GM20000 (cell line): ENCODE measurements at regions not wholly inside any gene's neighbourhood (a gene's known extent, or its start where the extent isn't known, plus 50 kb on each side); places are given as distances from the start of the nearest gene placed in this dataset.

ENCODE experiments used
- DNase-seq: peaks from one replicate; pipeline ENCODE4 v3.0.0; 2012; ENCODE audit warnings: low spot score
- CTCF ChIP-seq: IDR thresholded peaks from 2 replicates; pipeline ENCODE4 v1.5.1; 2012; ENCODE audit warnings: mild to moderate bottlenecking, control low read depth; ENCODE audit errors: extremely low read depth, missing control alignments

GRCh38 chr4:8775121-8775520, 96.5 kb downstream of the HMX1 start:
- TF ChIP-seq CTCF, result no peak
- no peak for DNase-seq

DNA sequence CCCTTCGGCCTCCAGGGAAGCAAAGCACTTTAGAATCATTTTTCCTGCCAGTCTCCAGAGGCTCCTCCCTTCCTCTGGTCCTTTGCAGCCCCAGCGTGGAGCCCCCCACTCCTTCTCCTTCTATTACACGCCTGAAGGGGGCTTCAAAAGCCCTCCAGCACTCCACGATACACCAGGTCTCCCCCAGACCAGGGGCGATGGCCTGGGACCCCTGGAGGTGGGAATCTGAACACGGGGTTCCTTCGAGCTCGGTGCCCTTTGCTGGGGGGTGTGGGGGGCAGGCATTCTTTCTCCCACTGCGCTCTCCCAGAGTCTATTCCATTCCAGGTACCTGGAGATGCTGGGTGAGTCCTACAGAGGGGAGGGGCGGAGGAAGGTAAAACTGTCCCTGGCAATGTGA, 97.6 kb downstream of the HMX1 start:
- DNase-seq, result no peak
- TF ChIP-seq CTCF, result no peak

GRCh38 chr4:8773124-8773931, 98.3 kb downstream of the HMX1 start:
- no peak for TF ChIP-seq CTCF
- no peak for DNase-seq

DNA sequence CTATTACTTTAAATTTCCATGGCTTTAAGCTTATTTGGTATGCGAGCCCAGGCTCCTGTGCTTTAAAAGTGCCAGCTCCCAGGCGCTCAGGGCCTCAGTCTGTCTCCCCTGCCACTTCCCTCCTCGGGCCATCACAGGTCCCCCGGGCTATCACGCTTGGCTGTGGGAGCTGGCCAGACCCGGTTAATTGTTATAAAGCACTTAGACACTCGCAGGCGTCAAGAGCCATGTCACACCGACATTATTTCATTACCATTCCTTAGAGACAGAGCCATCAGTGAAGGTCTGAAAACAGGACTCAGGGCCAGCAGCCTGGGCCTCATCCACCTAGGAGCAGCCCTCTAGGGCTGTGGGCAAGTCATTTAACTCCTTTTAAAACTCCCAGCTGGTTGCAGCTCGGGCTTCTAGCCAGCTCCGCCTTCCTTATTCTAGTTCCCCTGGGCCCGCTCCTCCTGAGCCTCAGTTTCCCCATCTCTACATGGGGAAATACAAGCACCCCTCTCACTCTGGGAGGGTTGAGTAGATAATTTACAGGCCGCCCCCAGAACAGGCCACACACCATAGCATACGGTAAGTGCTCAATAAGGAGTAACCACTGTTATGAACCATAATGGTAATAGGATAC, 99.0 kb downstream of the HMX1 start:
- no peak for DNase-seq
- TF ChIP-seq CTCF, result no peak

DNA sequence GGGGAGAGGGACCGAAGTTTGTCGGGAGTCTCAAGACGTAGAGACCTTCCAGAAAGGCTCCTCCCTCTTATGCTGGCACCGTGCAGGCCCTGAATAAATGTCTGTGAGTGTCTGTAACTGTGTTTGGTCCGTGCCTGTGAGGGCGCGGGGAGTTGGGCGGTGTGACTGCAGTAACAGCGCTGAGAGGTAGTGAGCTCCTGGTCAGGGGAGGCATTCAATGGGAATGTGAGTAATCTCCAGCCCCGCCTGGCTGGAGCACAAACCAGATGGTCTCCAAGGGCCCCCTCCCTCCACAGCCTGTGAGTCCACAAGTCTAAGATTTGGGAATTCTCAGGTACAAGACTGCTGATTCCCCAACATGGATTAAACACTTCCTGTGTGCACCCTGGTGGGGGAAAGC, 100.0 kb downstream of the HMX1 start:
- no peak for TF ChIP-seq CTCF
- DNase-seq, result no peak

DNA sequence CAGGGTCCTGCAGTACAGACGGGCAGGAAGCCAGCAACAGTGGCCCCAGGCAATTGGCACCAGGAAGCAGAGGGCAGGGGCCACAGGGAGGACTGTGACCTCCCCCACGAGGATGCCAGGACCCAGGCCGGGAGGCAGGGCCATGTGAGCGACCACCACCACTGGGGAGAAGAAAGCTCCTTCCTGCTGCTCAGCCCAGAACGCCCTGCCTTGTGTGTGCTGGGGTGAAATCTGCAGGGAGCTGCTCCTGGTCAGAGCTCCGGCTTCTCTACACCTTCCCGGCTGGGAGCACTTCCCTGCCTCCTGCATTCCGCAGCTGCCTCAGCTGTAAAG, 100.4 kb downstream of the HMX1 start:
- DNase-seq, result no peak
- TF ChIP-seq CTCF, result no peak

- no peak for DNase-seq
- TF ChIP-seq CTCF, result no peak
These were observed 101.0 kb downstream of the HMX1 start for GRCh38 chr4:8770518-8771257.
